ENCODE measurements at regions not wholly inside any gene's neighbourhood (a gene's known extent, or its start where the extent isn't known, plus 50 kb on each side); places are given as distances from the start of the nearest gene placed in this dataset.

GRCh38 chr4:107098401-107098800 lies 62.3 kb upstream of the DKK2 start (continued):
- TF ChIP-seq YY1 (IDR thresholded peaks at IDR 0.05; ENCODE audit: extremely low read depth, insufficient replicate concordance, low read depth, low read length), result no peak

GRCh38 chr4:107094976-107095375 lies 58.9 kb upstream of the DKK2 start:
- Histone ChIP-seq H3K9me2 (ENCODE audit: insufficient read depth) (no peaks in the 10 kb centered on the region; the same call in 1 of the 2 replicates), H3K79me2 (ENCODE audit: insufficient read depth, low read length) (no peaks in the 10 kb centered on the region), H3K4me2 (ENCODE audit: low read length) (no peak overlapping the region), H3K4me1 (ENCODE audit: control insufficient read depth in 1 of 2, insufficient read depth in 2 of 2, low read length in 2 of 2) (no peaks in the 10 kb centered on the region), H3K4me3 (replicated peaks in 1 of 2; ENCODE audit: low read depth in 1 of 2, low read length in 2 of 2) (no peak overlapping the region), H3K27ac (ENCODE audit: low read depth, low read length) (no peak overlapping the region), H3K27me3 (ENCODE audit: insufficient read depth, low read length) (no peaks in the 10 kb centered on the region), H3K36me3 (ENCODE audit: control insufficient read depth in 1 of 2, insufficient read depth in 2 of 2, low read length in 2 of 2) (no peaks in the 10 kb centered on the region), H3K9me3 (ENCODE audit: control insufficient read depth in 1 of 2, insufficient read depth in 1 of 2, low read depth in 1 of 2, low read length in 2 of 2) (no peaks in the 10 kb centered on the region), H4K20me1 (ENCODE audit: insufficient read depth) (no peaks in the 10 kb centered on the region), H3K9ac (ENCODE audit: low read length) (no peak overlapping the region), H2AFZ (ENCODE audit: low read depth, low read length, poor library complexity, severe bottlenecking) (no peak overlapping the region)
- no TSS peak for BruUV-seq (replicated peaks)
- CTCF ChIA-PET, result interaction anchor here (0.6 to 1.4 kb wide), 3 partner anchors 51 to 424 kb away, joined by 3 to 8 read pairs (median 3); no protein-coding TSS in a partner anchor
- RAD21 ChIA-PET (ENCODE audit: low non-redundant PET in 1 of 2, low total read pairs in 2 of 2, uncharacterized antibody in 2 of 2, unreplicated experiment in 2 of 2), result no interaction called here
- intact Hi-C loops (cut with micrococcal nuclease), result loop anchor here (2.0 to 5.0 kb wide), 3 partner anchors 88 to 642 kb away; no protein-coding TSS in a partner anchor
- POLR2A ChIA-PET, result no interaction called here
- TF ChIP-seq ZBTB33 (IDR thresholded peaks at IDR 0.05; ENCODE audit: extremely low read depth, insufficient replicate concordance, low read length), result no peak
- no peak for TF ChIP-seq EGR1 (IDR thresholded peaks at IDR 0.05; ENCODE audit: low read depth)
- TF ChIP-seq ZNF274 (IDR thresholded peaks at IDR 0.05; ENCODE audit: low read depth, low read length), result no peak
- no peak for ATAC-seq
- no peak for DNase-seq (ENCODE audit: low read depth, low spot score)

- Histone ChIP-seq H3K79me2 (ENCODE audit: insufficient read depth, low read length) (no peaks in the 10 kb centered on the region), H2AFZ (ENCODE audit: low read depth, low read length, poor library complexity, severe bottlenecking) (peak overlapping the region; percentile 51), H3K9me3 (ENCODE audit: control insufficient read depth in 1 of 2, insufficient read depth in 1 of 2, low read depth in 1 of 2, low read length in 2 of 2) (no peaks in the 10 kb centered on the region), H3K27ac (ENCODE audit: low read depth, low read length) (no peak overlapping the region), H3K36me3 (ENCODE audit: control insufficient read depth in 1 of 2, insufficient read depth in 2 of 2, low read length in 2 of 2) (no peaks in the 10 kb centered on the region), H3K4me2 (ENCODE audit: low read length) (no peak overlapping the region), H3K9ac (ENCODE audit: low read length) (no peak overlapping the region), H3K27me3 (ENCODE audit: insufficient read depth, low read length) (no peaks in the 10 kb centered on the region), H3K4me1 (ENCODE audit: control insufficient read depth in 1 of 2, insufficient read depth in 2 of 2, low read length in 2 of 2) (no peaks in the 10 kb centered on the region), H3K9me2 (ENCODE audit: insufficient read depth) (no peaks in the 10 kb centered on the region; the same call in 1 of the 2 replicates), H4K20me1 (ENCODE audit: insufficient read depth) (no peaks in the 10 kb centered on the region), H3K4me3 (replicated peaks in 1 of 2; ENCODE audit: low read depth in 1 of 2, low read length in 2 of 2) (no peak overlapping the region)
- RAD21 ChIA-PET (ENCODE audit: low non-redundant PET in 1 of 2, low total read pairs in 2 of 2, uncharacterized antibody in 2 of 2, unreplicated experiment in 2 of 2), result no interaction called here
- POLR2A ChIA-PET, result no interaction called here
- DNase-seq (ENCODE audit: low read depth, low spot score) (peak; percentile 32), ATAC-seq (peak; percentile 75)
- CTCF ChIA-PET, result interaction anchor here (0.6 to 1.4 kb wide), 3 partner anchors 50 to 425 kb away, joined by 3 to 8 read pairs (median 3); no protein-coding TSS in a partner anchor
- no TSS peak for BruUV-seq (replicated peaks)
- TF ChIP-seq CTCF (IDR thresholded peaks at IDR 0.05 in 2 of 3, conservative IDR thresholded peaks at IDR 0.05 in 1 of 3; ENCODE audit: borderline replicate concordance in 1 of 3, insufficient read depth in 1 of 3, low read depth in 2 of 3, low read length in 2 of 3) (peak; percentile 48 to 50 (median 49); a peak in 4 of 6 replicates), ZNF274 (IDR thresholded peaks at IDR 0.05; ENCODE audit: low read depth, low read length) (no peak), EZH2 (IDR thresholded peaks at IDR 0.05) (no peak), CEBPB (IDR thresholded peaks at IDR 0.05; ENCODE audit: low read depth) (no peak), TCF7L2 (IDR thresholded peaks at IDR 0.05; ENCODE audit: borderline replicate concordance, extremely low read depth, insufficient read depth, insufficient read length) (no peak), FOSL1 (IDR thresholded peaks at IDR 0.05; ENCODE audit: low read depth) (no peak), SIN3A (IDR thresholded peaks at IDR 0.05; ENCODE audit: low read depth) (no peak), EZH2phosphoT487 (IDR thresholded peaks at IDR 0.05; ENCODE audit: borderline replicate concordance) (no peak), RAD21 (IDR thresholded peaks at IDR 0.05; ENCODE audit: low read depth) (peak; percentile 58)
- intact Hi-C loops (cut with micrococcal nuclease), result loop anchor here (2.0 to 5.0 kb wide), 3 partner anchors 88 to 643 kb away; no protein-coding TSS in a partner anchor
Measured at GRCh38 chr4:107094332-107094731, 58.2 kb upstream of the DKK2 start.
